22Rv1 (cell line): ENCODE measurements at regions not wholly inside any gene's neighbourhood (a gene's known extent, or its start where the extent isn't known, plus 50 kb on each side); places are given as distances from the start of the nearest gene placed in this dataset.

Experiments
- ZFX ChIP-seq: fragments of 450-650 bp; IDR thresholded peaks from 2 replicates; pipeline ENCODE4 v1.6.1; 2017; ENCODE audit warnings: antibody characterized with exemption, borderline replicate concordance
- TF ChIP-seq, protein P1 (sequence below): fragments of 450-650 bp; IDR thresholded peaks from 2 replicates; pipeline ENCODE4 v1.5.1; 2017; ENCODE audit warnings: mild to moderate bottlenecking

DNA sequence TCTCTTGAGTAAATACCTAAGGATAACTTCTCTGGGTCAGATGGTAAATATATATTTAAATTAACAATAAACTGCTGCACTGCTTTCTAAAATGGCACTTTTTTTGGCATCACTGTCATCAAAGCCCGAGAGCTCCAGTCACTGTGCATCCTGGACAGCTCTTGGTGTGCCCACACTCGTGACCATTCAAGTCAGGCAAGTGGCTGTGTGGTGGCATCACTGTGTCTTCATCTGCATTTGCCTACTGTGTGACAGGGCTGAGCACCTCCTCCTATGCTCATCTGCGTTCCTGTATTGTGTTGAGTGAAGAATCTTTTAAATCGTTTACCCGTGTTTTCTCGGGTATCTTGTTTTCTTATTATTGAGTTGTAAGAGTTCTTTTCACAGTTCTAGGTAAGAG, 568.1 kb upstream of the SALL3 start:
- TF ChIP-seq, protein P1, sequence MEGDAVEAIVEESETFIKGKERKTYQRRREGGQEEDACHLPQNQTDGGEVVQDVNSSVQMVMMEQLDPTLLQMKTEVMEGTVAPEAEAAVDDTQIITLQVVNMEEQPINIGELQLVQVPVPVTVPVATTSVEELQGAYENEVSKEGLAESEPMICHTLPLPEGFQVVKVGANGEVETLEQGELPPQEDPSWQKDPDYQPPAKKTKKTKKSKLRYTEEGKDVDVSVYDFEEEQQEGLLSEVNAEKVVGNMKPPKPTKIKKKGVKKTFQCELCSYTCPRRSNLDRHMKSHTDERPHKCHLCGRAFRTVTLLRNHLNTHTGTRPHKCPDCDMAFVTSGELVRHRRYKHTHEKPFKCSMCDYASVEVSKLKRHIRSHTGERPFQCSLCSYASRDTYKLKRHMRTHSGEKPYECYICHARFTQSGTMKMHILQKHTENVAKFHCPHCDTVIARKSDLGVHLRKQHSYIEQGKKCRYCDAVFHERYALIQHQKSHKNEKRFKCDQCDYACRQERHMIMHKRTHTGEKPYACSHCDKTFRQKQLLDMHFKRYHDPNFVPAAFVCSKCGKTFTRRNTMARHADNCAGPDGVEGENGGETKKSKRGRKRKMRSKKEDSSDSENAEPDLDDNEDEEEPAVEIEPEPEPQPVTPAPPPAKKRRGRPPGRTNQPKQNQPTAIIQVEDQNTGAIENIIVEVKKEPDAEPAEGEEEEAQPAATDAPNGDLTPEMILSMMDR: no peak
- no peak for TF ChIP-seq ZFX
